GM10266 (cell line): ENCODE measurements at regions not wholly inside any gene's neighbourhood (a gene's known extent, or its start where the extent isn't known, plus 50 kb on each side); places are given as distances from the start of the nearest gene placed in this dataset.
A peak's percentile ranks its signal among the peaks of the same experiment; 100 is the strongest.
"Not testable (repeated sequence)": the region's sequence is repeated elsewhere in the genome, so short reads cannot be mapped to it uniquely, and the experiment has no call there.

ENCODE experiments used
- DNase-seq: peaks from one replicate; pipeline ENCODE4 v3.0.0; 2012; ENCODE audit errors: extremely low spot score
- CTCF ChIP-seq: IDR thresholded peaks from 2 replicates; pipeline ENCODE4 v1.5.1; 2012; ENCODE audit warnings: mild to moderate bottlenecking, low read depth; ENCODE audit not compliant: control insufficient read depth, insufficient read depth; ENCODE audit errors: missing control alignments

DNA sequence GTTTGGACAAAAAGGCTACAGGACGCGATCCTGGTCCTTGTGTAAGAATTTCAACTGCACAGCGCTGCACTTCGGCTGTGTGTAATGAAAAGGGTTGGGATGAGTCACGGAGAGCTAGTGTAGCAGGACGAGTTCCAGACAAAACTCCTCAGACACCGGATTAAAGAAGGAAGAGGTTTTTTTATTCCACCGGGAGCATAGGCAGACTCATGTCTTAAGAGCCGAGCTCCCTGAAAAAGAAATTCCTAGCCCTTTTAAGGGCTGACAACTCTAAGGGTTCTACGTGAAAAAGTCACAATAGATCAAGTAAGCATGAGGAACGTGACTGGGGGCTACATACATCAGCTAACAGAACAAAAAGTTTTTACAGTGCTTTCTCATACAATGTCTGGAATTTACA lies 54.8 kb upstream of the FAM90A1 start:
- DNase-seq = not testable (repeated sequence)

DNA sequence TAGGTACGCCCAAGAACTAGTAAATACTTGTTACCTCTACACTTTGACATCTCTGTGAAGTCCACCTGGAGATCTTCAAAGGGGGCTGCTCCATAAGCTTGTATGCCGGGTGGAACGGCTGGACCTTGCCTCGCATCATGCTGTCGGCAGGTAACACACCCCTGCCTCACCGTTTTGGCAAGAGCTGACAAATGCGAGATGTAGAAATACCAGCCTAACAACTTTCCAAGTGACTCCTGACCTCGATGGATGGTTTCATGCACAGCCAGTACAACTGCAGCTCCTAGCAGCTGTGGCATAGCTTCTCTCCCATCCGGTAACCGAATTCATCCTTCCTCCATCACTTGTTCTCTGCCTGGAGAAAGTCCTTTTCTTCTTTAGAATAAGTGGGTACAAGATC lies 58.3 kb upstream of the FAM90A1 start:
- not testable (repeated sequence) for DNase-seq

GRCh38 chr12:8291764-8292163 lies 64.3 kb upstream of the FAM90A1 start:
- DNase-seq = not testable (repeated sequence)

DNA sequence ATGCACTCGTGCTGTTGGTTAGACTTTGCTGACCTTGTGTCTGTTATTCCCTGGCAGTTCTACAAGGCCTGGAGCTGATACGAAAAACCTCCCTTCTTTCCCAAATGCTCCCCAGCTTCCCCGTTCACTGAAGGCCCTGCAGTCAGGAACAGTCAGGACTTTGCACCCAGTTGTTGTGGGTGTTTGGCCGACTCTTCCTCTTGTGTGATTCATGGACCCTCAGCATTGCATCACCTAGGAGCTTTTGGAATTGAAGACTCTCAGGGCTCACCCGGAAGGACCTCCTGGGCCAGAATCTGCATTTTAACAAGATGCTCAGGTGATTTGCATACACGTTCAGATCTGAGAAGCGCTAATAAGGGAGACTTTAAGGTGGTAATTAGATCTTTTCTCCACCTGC lies 67.2 kb upstream of the FAM90A1 start:
- not testable (repeated sequence) for DNase-seq

- DNase-seq = not testable (repeated sequence)
Measured at GRCh38 chr12:8308611-8309010, 81.2 kb upstream of the FAM90A1 start.

DNA sequence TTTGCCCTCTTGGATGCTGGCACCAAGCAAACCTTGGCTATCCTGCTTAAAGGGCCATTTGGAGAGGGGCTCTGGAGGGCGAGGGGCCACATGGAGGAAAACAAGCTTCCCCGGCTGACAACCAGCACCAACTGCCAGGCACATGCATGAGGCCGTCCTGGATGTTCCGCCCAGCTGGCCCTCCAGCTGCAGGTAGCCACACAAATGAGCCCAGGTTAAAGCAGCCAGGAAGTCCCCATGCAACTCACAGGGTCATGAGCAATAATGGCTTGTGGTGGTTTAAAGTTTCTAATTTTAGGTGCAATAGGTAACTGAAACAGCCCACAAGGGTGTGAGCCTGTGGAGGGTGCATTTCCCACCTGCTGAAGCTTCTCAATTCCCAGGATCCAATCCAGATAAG lies 88.6 kb upstream of the FAM90A1 start:
- not testable (repeated sequence) for DNase-seq

- DNase-seq = not testable (repeated sequence)
Measured at GRCh38 chr12:8317675-8318074, 90.3 kb upstream of the FAM90A1 start.

DNA sequence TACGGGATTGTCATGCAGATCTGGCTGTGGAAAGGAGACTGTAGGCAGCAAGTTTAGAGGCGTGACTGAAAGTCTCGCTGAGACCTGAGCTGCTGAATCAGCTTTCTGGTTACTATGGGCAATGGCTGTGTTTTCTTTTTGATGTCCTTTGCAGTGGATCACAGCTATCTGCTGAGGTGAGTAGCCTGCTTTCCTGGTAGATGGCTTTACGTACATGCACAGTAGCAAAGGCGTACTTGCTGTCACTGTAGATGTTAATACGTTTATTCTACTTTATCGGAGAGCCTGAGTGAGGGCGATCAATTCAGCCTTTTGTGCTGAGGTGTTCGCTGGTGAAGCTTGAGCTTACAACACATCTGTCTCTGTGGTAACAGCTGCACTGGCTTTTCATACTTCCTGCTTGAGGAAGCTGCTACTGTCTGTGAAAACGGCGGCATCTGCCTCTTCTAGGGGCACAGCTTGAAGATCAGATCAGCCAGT lies 92.9 kb upstream of the FAM90A1 start:
- not testable (repeated sequence) for DNase-seq

DNA sequence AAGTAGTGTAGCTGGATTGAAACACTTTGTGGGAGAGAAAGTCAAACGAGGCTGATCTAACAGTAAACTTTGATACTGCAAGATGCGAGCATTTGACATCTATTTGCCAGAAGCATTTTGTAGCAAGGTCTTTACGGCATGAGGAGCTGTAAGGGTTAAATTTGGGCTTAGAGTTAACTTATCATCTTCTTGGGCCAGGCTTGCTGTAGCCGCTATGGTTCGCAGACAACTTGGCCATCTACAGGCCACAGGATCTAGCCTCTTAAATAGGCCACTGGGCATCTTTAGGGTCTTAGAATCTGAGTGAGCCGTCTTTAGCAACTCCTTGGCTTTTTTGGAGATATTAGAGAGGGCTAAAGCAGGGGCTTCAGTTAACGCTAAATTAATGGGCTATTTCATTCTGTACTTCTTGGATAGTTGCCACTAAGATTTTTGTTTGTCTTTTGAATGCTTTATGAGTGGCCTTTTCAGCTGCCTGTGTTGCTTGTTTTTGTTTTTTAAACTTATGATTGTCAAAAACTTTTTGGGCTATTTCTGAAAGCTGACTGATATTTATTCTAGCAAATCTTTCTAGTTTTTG lies 93.5 kb upstream of the FAM90A1 start:
- DNase-seq = not testable (repeated sequence)

DNA sequence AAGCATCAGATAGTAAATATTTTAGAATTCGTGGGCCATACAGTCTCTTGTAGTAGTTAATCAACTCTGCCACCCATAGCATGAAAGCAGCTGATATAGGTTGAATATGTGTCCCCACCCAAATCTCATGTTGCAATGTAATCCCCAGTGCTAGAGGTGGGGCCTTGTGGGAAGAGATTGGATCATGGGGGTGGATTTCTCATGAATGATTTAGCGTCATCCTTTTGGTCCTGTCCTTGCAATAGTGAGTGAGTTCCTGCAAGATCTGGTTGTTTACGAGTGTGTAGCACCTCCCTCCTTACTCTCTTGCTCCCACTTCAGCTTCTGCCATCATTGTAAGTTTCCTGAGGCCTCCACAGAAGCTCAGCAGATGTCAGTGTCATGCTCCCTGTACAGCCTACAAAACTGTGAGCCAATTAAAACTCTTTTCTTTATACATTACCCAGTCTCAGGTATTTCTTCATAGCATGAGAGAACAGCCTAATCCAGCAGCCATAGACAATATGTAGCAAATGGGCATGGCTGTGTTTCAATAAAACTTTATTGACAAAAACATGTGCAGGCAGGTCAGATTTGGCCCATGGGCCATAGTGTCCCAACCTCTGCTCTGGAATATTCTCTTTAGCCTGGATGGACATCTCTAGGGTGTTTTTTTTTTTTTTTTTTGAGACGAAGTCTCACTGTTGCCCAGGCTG lies 97.9 kb upstream of the FAM90A1 start:
- DNase-seq = not testable (repeated sequence)

GRCh38 chr12:8328835-8329234 lies 101.4 kb upstream of the FAM90A1 start:
- DNase-seq = not testable (repeated sequence)

DNA sequence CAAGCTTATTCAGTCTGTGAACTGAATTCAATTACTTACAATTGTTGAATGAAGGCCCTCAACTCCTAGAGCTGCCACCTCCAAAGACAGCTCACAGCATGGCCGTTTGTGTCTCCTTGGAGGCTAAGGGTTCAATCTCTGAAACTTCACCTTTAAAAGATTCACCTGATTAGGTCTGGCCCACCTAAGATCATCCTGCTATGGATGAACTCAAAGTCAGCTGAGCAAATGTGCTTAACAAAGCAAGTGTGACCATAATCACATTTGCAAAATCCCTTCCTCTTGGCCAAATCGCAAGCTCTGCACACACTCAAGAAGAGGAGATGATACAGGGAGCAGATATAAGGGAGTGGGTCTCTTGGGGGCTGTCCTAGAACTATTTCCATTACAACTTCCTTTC lies 105.0 kb upstream of the FAM90A1 start:
- DNase-seq = not testable (repeated sequence)

GRCh38 chr12:8351073-8351472 lies 104.7 kb upstream of the CLEC6A start:
- not testable (repeated sequence) for DNase-seq

- not testable (repeated sequence) for DNase-seq
Measured at GRCh38 chr12:8354741-8355140, 101.0 kb upstream of the CLEC6A start.

DNA sequence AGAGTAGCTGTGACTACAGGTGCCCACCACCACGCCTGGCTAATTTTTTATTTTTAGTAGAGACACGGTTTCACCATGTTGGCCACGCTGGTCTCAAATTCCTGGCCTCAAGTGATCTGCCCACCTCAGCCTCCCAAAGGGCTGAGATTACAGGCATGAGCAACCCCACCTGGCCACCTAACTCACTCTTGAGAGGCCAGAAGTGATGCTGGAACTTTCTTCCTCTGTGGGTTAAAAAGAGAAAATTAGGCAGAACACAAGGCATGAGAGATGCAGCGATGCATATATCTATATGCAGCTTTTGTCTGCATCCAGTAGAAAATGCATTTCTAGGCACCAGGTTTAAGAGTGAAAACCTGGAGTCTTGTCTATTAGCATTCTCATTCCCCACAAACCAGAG lies 100.2 kb upstream of the CLEC6A start:
- not testable (repeated sequence) for DNase-seq

GRCh38 chr12:8373744-8374143 lies 82.0 kb upstream of the CLEC6A start:
- TF ChIP-seq CTCF = peak; percentile 22
- not testable (repeated sequence) for DNase-seq

DNA sequence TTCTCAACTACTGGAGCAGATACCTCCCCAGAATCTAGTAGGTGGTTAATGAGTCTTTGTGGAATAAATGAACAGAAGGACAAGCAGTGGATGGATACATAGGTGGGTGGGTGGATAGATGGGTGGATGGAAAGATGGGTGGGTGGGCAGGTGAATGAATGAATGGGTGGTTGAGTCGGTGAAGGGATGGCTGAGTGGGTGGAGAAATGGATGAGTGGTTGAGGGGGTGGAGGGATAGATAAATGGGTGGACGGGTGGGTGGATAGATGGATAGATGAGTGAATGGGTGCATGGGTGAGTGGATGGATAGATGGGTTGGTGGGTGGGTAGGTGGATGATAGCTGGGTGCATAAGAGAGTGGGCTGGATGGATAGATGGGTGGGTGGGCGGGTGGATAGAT lies 80.6 kb upstream of the CLEC6A start:
- not testable (repeated sequence) for DNase-seq

- not testable (repeated sequence) for DNase-seq
Measured at GRCh38 chr12:8377756-8378155, 78.0 kb upstream of the CLEC6A start.

DNA sequence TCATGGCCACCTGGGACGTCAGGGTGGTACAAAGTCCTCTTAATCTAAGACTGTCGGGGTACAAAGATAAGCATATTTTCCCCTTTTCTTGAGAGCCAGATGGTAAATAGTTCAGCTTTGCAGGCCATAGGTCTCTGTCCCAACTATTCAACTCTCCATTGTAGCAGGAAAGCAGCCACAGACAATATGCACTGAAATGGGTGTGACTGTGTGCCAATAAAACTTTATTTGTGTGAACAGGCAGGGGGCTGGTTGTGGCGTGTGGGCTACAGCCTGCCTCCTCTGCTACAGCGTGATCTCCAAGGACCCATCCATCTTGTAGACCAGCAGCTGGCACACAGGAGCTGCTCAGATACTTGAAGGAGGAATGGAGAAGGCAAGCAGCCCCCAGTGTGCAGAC lies 73.2 kb upstream of the CLEC6A start:
- DNase-seq = not testable (repeated sequence)

DNA sequence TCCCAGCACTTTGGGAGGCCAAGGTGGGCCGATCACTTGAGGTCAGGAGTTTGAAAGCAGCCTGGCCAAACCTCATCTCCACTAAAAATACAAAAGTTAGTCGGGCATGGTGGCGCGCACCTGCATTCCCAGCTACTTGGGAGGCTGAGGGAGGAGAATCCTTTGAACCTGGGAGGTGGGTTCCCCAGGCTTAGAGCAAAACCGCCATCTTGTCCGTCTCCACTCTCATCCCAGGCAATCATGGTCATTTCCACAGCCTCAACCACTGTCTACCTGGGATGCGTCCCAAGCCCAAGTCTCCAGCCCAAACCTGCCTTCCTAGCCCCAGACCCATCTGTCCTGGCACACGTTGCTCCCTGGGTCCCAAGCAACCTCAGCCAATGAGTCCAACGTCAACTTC lies 71.1 kb upstream of the CLEC6A start:
- not testable (repeated sequence) for DNase-seq

- DNase-seq = not testable (repeated sequence)
Measured at GRCh38 chr12:8385431-8385830, 70.3 kb upstream of the CLEC6A start.
